Heart right ventricle (tissue), 16 donors: ENCODE measurements at regions not wholly inside any gene's neighbourhood (a gene's known extent, or its start where the extent isn't known, plus 50 kb on each side); places are given as distances from the start of the nearest gene placed in this dataset.

Experiments
- ATAC-seq, 8 donors: fragments of 200-7000 bp; cut with Tn5 transposase; one replicate each; pipeline ENCODE4 v1.9.1; 2020; ENCODE audit warnings: mild to moderate bottlenecking in 8 of 8, moderate library complexity in 8 of 8, moderate number of reproducible peaks in 1 of 8
- DNase-seq, 2 donors: peaks; one replicate each; pipeline ENCODE4 v3.0.0-alpha.2; 2020
- H3K27ac ChIP-seq, 10 donors: fragments of 200-600 bp; sonication (generic) in 2 of 10; one replicate each; pipeline versions ENCODE4 v1.5.0 to v1.8.0; 2020 to 2022; ENCODE audit warnings: mild to moderate bottlenecking in 3 of 10
- H3K27me3 ChIP-seq, 7 donors: fragments of 200-600 bp; one replicate each; pipeline ENCODE4 v1.8.0; 2021 to 2022; ENCODE audit warnings: mild to moderate bottlenecking in 2 of 7
- H3K36me3 ChIP-seq, 9 donors: fragments of 200-600 bp; sonication (generic) in 1 of 9; one replicate each; pipeline versions ENCODE4 v1.5.0 to v1.8.0; 2020 to 2022; ENCODE audit warnings: mild to moderate bottlenecking in 2 of 9
- H3K4me1 ChIP-seq, 9 donors: fragments of 200-600 bp; sonication (generic) in 1 of 9; one replicate each; pipeline versions ENCODE4 v1.5.0 to v1.8.0; 2020 to 2022; ENCODE audit warnings: mild to moderate bottlenecking in 4 of 9
- H3K4me3 ChIP-seq, 10 donors: fragments of 200-600 bp; sonication (generic) in 2 of 10; one replicate each; pipeline versions ENCODE4 v1.5.0 to v1.8.0; 2020 to 2022; ENCODE audit warnings: mild to moderate bottlenecking in 7 of 10, moderate library complexity in 2 of 10
- H3K9me3 ChIP-seq, 11 donors: fragments of 200-600 bp in 10 of 11; sonication (generic) in 2 of 11; one replicate each; pipeline versions ENCODE4 v1.5.0 to v1.8.0; 2013 to 2022; ENCODE audit warnings: mild to moderate bottlenecking in 2 of 11, control low read depth in 1 of 11, moderate library complexity in 1 of 11
- CTCF ChIP-seq, 9 donors: fragments of 200-600 bp; sonication (generic) in 2 of 9; IDR thresholded peaks; one replicate each; pipeline versions ENCODE4 v1.5.0 to v1.8.0; 2021 to 2022; ENCODE audit warnings: antibody characterized with exemption in 9 of 9, mild to moderate bottlenecking in 5 of 9, moderate library complexity in 1 of 9
- WGBS, 2 donors: extraction: QIAGEN DNeasy Blood & Tissue Kit; methylation state at CpG; one replicate each; pipeline ENCODE4 v1.1.7; 2013; ENCODE audit warnings: inconsistent platforms in 1 of 2; 5-methylcytosine and 5-hydroxymethylcytosine counted together
- intact Hi-C, 10 donors: fragments of 100-400 bp; cut with DNase I; formaldehyde crosslinking; loops; one replicate each; pipeline versions ENCODE4 v1.11.1 to v1.14.2; 2022
- donor health status: Arrhythmogenic right ventricular cardiomyopathy.
- donor health status: ischemic (EF 13 %, LVEDD 7.1; RV severe dilation, severe dysfunction).
- donor health status: healthy with polysubstance abuse.
- donor health status: DM: no; HTN: yes; CAD: no.
- donor health status: DM: no; HTN: no; CAD: no.
- donor health status: ischemic (EF 25% LVEDD 6.9; RV normal size, moderate dysfunction).
- donor health status: ischemic (EF 25% LVEDD 5.7; RV mildly dilated, moderate dysfunction).
- donor health status: healthy.
- donor health status: DM: yes; HTN: yes; CAD: no.
- donor health status: Ischemic cardiomyopathy.
- donor health status: ischemic (EF 35%, LVEDD 5.7; RV mildly dilated, moderate dysfunction).
- donor health status: nonischemic (EF 11% LVEDD 7.7; RV severe dilation, severe dysfunction).
- donor health status: DM: yes; HTN: yes; CAD: no.
- donor health status: PGD.
- donor health status: ischemic (EF 29% LVEDD 5.4; RV normal size, mild dysfunction).
- donor health status: nonischemic (EF 23%, LVEDD 6.1; RV moderate dilation, normal function).

- Histone ChIP-seq H3K27me3 (peaks cover 0 to 9% (median 0%) of the 10 kb centered on the region in 7 donors), H3K27ac (no peak overlapping the region), H3K36me3 (no peaks in the 10 kb centered on the region), H3K9me3 (no peaks in the 10 kb centered on the region), H3K4me3 (no peak overlapping the region), H3K4me1 (no peaks in the 10 kb centered on the region)
- ATAC-seq (no peak), DNase-seq (no peak)
- intact Hi-C loops = no loop called here
- 53 to 60% methylated on average over 3 of the region's 3 CpGs for WGBS, 2 donors
- no peak for TF ChIP-seq CTCF (IDR thresholded peaks at IDR 0.05)
Observed at GRCh38 chr16:5422047-5422446, 324.5 kb upstream of the EEF2KMT start.

DNA sequence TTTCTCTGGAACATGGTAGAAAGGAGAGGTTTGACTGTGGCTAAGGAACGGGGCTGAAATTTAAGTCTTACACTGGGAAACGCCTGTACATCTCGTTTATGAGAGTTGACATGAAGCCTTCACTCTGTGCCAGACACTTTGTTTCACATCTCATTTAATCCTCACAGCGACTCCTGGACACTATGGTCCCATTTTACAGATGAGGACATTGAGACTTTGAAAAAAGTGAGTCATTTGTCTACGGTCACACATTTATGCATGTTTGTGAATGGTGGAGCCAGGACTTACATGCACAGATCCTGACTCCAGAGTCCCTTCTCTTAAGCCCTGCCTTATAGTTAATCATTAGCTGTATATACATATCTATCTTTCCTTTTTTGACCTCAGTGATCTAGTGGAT lies 318.4 kb upstream of the EEF2KMT start:
- no peaks in the 10 kb centered on the region for H3K36me3 ChIP-seq
- H3K4me3 ChIP-seq = no peak overlapping the region
- no peaks in the 10 kb centered on the region for H3K4me1 ChIP-seq
- peaks cover 0 to 14% (median 0%) of the 10 kb centered on the region in 11 donors for H3K9me3 ChIP-seq
- DNase-seq = no peak
- no peak for ATAC-seq
- no peak for TF ChIP-seq CTCF (IDR thresholded peaks at IDR 0.05)
- peaks cover 0 to 3% (median 0%) of the 10 kb centered on the region in 7 donors for H3K27me3 ChIP-seq
- intact Hi-C loops = loop anchor here in 2 of 10 donors (5.0 to 10.0 kb wide), 2 partner anchors 49 to 316 kb away; no protein-coding TSS in a partner anchor
- 52 to 59% methylated on average over 5 of the region's 5 CpGs for WGBS, 2 donors
- no peak overlapping the region for H3K27ac ChIP-seq

- H3K4me3 ChIP-seq = no peak overlapping the region
- no peak overlapping the region for H3K27ac ChIP-seq
- TF ChIP-seq CTCF (IDR thresholded peaks at IDR 0.05) = no peak
- intact Hi-C loops = loop anchor here in 2 of 10 donors (5.0 to 10.0 kb wide), 2 partner anchors 50 to 317 kb away; no protein-coding TSS in a partner anchor
- ATAC-seq = no peak
- no peaks in the 10 kb centered on the region for H3K36me3 ChIP-seq
- H3K9me3 ChIP-seq = peaks cover 0 to 22% (median 0%) of the 10 kb centered on the region in 11 donors
- H3K4me1 ChIP-seq = no peaks in the 10 kb centered on the region
- DNase-seq = no peak
- WGBS, 2 donors = 28 to 30% methylated on average over 7 of the region's 7 CpGs
- H3K27me3 ChIP-seq = peaks cover 0 to 3% (median 0%) of the 10 kb centered on the region in 7 donors
Observed at GRCh38 chr16:5415123-5415522, 317.5 kb upstream of the EEF2KMT start.

GRCh38 chr16:5412731-5413130 lies 315.1 kb upstream of the EEF2KMT start:
- H3K4me3 ChIP-seq = no peak overlapping the region
- no peak for TF ChIP-seq CTCF (IDR thresholded peaks at IDR 0.05)
- DNase-seq (no peak), ATAC-seq (no peak)
- intact Hi-C loops = loop anchor here in 1 of 10 donors (10.0 kb wide), 1 partner anchor 52 kb away; no protein-coding TSS in a partner anchor
- H3K9me3 ChIP-seq = peaks cover 0 to 22% (median 0%) of the 10 kb centered on the region in 11 donors
- no peaks in the 10 kb centered on the region for H3K4me1 ChIP-seq
- WGBS, 2 donors = 24 to 29% methylated on average over 10 of the region's 10 CpGs
- H3K27ac ChIP-seq = no peak overlapping the region
- peaks cover 0 to 3% (median 0%) of the 10 kb centered on the region in 7 donors for H3K27me3 ChIP-seq
- no peaks in the 10 kb centered on the region for H3K36me3 ChIP-seq
